AG04449 (cell line): ENCODE measurements at regions not wholly inside any gene's neighbourhood (a gene's known extent, or its start where the extent isn't known, plus 50 kb on each side); places are given as distances from the start of the nearest gene placed in this dataset.
"Not testable (repeated sequence)": the region's sequence is repeated elsewhere in the genome, so short reads cannot be mapped to it uniquely, and the experiment has no call there.

Experiments used
- CTCF ChIA-PET: fragments of 350-600 bp; formaldehyde crosslinking; extraction: SDS; loops from one replicate; lab custom pipeline; 2021; ENCODE audit warnings: antibody characterized with exemption; lab: Yijun Ruan, JAX
- POLR2A ChIA-PET: fragments of 400-600, 350-600 bp; formaldehyde crosslinking; extraction: SDS; loops from one replicate; lab custom pipeline; 2020; ENCODE audit warnings: antibody characterized with exemption, inconsistent platforms; lab: Yijun Ruan, JAX
- DNase-seq: peaks from one replicate; pipeline ENCODE4 v3.0.0-alpha.2; 2010; ENCODE audit warnings: low read depth, low spot score
- H3K4me3 ChIP-seq: 2 replicates; pipeline ENCODE4 v1.5.1; 2011; ENCODE audit warnings: low read depth, mild to moderate bottlenecking, control low read depth, low read length
- CTCF ChIP-seq: IDR thresholded peaks from one replicate; pipeline ENCODE4 v1.5.1; 2011; ENCODE audit warnings: mild to moderate bottlenecking, moderate library complexity, low read length, control low read depth, inconsistent platforms; ENCODE audit not compliant: insufficient read depth; ENCODE audit errors: missing control alignments

DNA sequence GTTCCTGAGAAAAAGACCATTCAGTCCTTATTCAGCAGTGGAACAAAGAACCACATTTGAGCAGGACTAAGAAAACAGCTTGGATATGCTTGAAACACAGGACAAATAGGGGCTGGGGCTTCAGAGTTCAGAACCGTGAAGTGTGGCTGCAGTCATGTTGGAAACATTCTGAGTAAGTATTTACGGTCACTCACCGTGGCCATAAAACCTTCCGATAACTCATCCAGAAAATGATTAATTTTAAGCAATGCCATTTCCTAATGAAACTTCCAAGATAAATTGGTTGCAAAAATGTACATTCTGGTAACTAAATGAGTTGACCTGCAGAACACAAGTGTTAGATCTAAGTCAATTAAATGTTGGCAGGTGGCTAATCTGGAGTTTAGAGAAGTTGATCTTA is 279.2 kb downstream of the CXCL12 start:
- no peak for TF ChIP-seq CTCF
- CTCF ChIA-PET = no interaction called here
- DNase-seq = no peak
- no peak overlapping the region for H3K4me3 ChIP-seq
- POLR2A ChIA-PET = no interaction called here

GRCh38 chr10:44102726-44103255 is 282.1 kb downstream of the CXCL12 start:
- ChIA-PET POLR2A (no interaction called here), CTCF (no interaction called here)
- no peak for DNase-seq
- no peak for TF ChIP-seq CTCF
- H3K4me3 ChIP-seq = no peak overlapping the region

- DNase-seq = no peak
- CTCF ChIA-PET = interaction anchor here (0.9 to 1.5 kb wide), 3 partner anchors 10 to 412 kb away, joined by 3 to 4 read pairs (median 3); no protein-coding TSS in a partner anchor
- no peak overlapping the region for H3K4me3 ChIP-seq
- POLR2A ChIA-PET = no interaction called here
- TF ChIP-seq CTCF = no peak
Measured at GRCh38 chr10:44101082-44101481, 283.8 kb downstream of the CXCL12 start.

- ChIA-PET CTCF (no interaction called here), POLR2A (no interaction called here)
- no peak for DNase-seq
- no peak for TF ChIP-seq CTCF
- H3K4me3 ChIP-seq = no peak overlapping the region
Measured at GRCh38 chr10:44099511-44099910, 285.4 kb downstream of the CXCL12 start.

GRCh38 chr10:44096217-44096616 is 288.7 kb downstream of the CXCL12 start:
- H3K4me3 ChIP-seq, CTCF ChIA-PET, POLR2A ChIA-PET, DNase-seq: not testable (repeated sequence)

DNA sequence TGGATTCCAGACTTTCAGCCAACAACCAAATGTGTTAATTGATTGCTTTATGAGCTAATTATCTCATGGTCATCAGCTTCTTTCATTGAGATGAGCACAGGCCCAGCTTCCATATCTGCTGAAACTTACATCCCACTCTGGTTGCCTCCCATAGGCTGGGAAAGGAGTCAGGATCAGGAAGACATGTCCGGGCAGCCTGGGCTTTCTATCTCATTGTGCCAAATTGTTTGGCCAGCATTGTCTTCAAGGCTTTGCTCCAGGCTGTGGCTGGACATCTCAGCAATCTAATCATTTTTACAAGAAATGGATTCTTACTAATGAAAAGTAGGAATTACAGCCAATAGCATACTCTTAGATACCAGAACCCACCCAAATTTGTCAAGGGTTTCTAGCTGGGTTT is 295.2 kb downstream of the CXCL12 start:
- no peak for TF ChIP-seq CTCF
- CTCF ChIA-PET = no interaction called here
- POLR2A ChIA-PET = no interaction called here
- no peak for DNase-seq
- H3K4me3 ChIP-seq = no peak overlapping the region

DNA sequence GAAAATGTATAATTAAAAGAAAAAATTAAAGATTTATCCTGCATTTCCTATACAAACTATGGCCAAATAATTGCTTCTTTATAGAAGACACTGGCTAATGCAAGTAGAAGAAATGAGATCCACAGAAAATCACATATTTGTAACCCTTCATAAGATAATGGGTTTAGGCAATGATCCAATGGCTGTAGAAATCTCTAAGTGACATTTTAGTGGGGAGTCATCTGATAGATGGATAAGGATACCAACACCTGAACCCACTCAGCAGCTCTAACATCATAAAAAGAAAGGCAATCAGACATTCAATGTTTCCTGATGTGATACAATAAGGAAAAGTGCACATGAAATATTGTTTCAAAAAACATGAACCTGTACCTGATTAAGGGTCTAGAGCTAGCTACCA is 297.5 kb downstream of the CXCL12 start:
- H3K4me3 ChIP-seq = no peak overlapping the region
- CTCF ChIA-PET = no interaction called here
- TF ChIP-seq CTCF = no peak
- POLR2A ChIA-PET = no interaction called here
- no peak for DNase-seq
